GM18858 (cell line): ENCODE measurements at regions not wholly inside any gene's neighbourhood (a gene's known extent, or its start where the extent isn't known, plus 50 kb on each side); places are given as distances from the start of the nearest gene placed in this dataset.

Experiments
- ATAC-seq: cut with Tn5 transposase; IDR thresholded peaks from one replicate; pipeline ENCODE4 v1.9.1; 2021; ENCODE audit not compliant: unreplicated experiment

- no peak for ATAC-seq
Observed at GRCh38 chr2:41993435-41993925, 54.3 kb upstream of the PKDCC start.

- no peak for ATAC-seq
Observed at GRCh38 chr2:41994233-41994637, 53.6 kb upstream of the PKDCC start.

GRCh38 chr2:41994661-41995060 is 53.2 kb upstream of the PKDCC start:
- no peak for ATAC-seq

GRCh38 chr2:41997561-41997960 is 50.3 kb upstream of the PKDCC start:
- no peak for ATAC-seq
